GM19395 (cell line): ENCODE measurements at regions not wholly inside any gene's neighbourhood (a gene's known extent, or its start where the extent isn't known, plus 50 kb on each side); places are given as distances from the start of the nearest gene placed in this dataset.
A peak's percentile ranks its signal among the peaks of the same experiment; 100 is the strongest.

ENCODE experiments used
- ATAC-seq: cut with Tn5 transposase; IDR thresholded peaks from one replicate; pipeline ENCODE4 v1.9.1; 2021; ENCODE audit warnings: mild to moderate bottlenecking, moderate library complexity; ENCODE audit not compliant: unreplicated experiment

DNA sequence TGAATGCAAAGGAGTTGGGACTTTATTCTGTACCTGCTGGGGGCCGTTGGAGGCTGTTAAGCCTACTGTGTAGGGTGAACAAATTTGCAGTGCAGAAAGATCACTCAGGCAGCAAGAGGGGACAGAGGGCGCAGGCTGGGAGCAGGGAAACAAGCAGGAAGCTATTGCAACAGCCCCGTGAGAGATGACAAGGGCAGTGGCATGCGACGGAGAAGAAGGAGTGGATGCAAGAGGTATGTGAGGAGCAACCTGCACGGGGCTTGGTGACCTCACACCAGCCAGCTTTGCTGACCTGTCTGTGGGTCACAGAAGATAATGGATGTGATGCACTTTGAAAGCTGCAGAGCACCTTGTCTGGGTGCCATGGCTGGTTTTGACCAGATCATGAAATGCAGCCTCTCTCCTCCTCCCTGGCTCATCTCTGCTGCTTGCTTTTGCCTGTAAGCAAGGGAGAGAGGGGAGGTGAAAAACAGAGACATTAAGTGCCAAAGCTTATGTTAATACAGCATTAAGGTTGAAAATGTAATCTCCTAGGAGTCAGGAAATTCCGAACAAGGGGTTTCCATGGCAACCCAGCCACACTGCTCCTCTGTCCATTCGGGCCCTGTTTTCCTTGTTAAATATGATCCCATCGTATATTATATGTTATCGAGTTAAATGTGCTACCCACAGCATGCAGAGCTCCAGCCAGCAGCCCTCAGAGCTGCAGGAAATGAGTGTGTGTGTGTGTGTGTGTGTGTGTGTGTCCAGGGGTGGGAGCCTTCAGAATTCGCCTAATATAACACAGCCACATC is 314.3 kb upstream of the ZMIZ1 start:
- ATAC-seq, result no peak

DNA sequence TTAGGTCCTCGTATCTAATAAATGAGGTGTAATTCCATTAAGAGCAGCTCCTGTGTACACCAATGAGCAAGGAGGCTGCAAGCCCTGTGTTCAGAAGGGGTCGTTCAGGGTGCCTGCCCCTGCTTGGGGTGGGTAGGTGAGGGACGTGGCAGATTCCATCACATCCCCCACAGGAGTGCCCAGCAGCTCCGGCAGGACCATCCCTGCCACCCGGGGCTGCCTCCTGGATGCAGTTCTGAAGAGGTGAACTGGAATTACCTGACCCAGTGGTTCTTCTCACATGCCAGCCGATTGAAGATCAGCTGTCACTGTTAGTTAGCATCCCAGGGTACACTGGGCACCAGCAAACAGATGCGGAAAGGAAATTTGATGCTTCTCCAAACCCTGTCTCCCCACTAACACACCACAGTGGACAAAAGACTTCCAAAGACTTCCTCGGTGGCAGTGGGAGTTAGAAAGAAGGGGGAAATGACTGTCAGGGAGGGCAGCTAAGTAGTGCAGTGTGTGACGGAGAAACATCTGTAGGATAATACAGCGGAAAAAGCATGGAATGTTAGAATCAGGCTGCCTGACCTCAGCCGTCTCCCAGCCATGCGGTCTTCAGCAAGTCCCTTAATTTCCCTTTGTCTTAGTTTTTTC is 313.6 kb upstream of the ZMIZ1 start:
- no peak for ATAC-seq

DNA sequence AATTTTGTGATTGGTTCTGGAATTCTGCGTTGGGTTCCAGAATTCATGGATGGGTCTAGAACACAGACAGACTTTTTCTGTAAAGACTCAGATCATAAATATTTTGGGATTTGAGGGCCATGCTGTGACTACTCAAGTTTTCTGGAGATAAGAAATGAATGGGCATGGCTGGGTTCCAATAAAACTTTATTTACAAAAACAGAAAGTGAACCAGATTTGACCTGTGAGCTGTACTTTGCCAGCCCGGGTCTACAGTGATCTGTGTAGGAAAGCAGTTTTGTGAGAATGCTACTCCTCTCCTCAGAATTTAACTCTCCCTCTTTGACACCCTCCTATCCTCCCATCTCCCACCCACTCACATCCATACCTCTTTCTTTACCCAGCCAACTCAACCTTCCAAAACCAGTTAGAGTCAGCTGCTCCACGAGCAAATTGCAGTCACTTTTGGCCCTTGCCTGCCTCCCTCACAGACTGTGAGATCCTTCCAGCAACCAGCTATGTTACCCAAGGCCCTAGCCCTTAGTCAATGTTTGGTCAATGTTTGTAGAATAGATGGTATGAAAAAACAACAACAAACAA is 312.8 kb upstream of the ZMIZ1 start:
- no peak for ATAC-seq

DNA sequence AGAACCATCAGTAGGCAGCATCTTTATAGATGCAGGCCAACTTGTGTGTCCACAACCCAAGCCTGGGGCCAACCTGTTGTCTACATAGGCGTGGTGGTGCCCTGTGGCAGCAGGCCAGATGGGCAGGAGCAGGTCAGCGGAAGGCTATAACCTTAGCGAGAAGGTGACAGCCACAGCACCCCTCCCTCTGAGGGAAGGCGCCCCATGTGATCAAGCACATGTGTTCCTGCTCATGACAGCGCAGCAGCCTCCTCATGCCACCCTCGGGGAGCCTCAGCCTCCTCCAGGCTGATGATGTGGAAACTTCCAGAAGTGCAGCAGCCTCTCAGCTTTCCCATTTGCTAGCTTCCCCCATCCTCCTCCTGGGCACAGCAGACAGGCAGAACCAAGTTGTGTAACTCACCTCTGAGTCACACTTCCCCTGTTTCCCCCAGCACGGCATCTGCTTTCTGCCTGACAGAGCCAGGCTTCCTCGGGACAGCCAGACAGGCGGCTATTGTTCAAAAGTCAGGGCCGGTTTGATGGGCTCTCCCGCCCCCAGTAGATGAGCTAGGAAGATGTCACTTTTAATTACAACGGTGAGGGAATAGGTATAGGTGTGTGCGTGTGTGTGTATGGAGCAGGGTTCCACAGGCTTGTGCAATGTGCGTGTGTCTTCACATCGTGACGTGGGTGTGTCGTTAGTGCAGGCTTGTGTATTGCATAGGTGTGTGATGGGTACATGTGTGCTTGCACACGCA is 312.0 kb upstream of the ZMIZ1 start:
- no peak for ATAC-seq

DNA sequence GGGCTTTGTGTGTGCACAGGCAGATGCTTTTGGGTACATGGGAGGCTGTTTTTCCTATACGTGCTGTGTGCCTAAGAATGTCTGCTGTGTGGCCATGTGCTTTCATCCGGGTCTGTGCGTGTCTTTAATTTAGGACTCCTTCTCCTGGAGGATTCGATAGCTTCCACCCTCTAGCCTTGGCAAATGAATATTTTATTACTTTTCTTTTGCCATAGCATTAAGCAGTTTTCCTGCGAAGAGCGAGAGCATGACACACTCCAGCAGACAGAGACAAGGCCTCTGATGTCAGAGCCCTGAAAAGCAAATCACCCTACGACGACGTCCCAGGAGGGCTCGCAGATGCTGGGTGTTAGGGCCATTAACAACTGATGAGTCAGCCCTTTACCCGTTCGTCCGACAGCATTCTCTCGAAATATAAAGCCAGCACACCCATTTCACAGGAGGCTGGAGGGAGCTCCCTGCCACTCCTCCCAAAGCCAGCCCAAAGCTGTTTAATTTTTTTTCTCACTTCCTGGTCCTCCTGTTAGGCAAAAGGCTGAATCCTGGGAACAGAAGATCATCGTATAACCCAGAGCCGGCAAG is 311.3 kb upstream of the ZMIZ1 start:
- no peak for ATAC-seq

DNA sequence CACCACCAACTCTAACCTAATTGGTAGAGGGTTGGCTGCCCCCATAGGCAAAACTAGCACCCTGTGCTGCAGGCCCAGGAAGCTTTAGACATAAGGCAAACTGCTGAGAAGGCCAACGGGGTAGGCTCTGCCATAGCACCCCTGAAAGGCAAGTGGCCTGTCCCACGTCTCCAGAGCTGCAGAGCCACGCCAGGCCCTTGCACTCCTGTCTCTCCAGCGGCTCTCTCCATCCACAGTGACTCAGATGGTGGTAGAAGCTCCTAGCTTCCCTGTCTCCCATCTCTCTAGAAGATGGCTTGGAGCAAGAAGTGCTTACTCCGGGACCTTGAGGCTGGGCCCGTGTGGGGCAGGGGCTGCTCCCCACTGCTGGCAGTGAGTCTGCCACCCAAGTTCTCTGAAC is 310.6 kb upstream of the ZMIZ1 start:
- no peak for ATAC-seq

DNA sequence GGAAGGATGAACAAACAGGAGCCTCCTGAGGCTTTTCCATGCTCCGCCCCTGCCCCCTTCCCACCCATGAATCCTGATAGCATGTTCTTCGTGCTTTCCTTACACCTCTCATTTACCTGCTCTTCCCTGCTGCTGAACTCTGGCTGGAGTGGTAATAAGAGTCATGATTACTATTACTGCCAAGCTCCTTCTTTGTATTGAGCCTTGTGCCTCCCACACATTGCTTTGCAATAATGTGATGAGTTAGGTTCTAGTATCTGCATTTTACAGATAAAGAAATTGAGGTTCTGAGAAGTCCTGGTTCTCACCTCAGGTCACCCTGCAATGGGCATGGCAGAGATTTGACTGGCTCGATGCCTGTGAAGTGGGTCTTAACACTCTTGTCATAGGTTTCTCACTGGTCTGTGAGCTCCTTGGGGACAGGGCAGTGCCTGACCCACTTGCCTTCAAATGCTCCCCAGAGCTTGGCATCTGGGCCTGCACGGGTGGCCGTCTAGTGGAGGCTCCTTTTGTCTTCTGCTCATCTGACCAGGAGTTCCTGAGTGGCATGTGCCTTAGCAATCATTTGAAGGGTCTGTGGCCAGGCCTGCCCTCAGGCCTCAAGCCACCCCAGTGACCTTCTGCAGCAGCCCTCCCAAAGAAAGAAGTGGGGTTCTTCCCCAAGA is 309.2 kb upstream of the ZMIZ1 start:
- no peak for ATAC-seq

DNA sequence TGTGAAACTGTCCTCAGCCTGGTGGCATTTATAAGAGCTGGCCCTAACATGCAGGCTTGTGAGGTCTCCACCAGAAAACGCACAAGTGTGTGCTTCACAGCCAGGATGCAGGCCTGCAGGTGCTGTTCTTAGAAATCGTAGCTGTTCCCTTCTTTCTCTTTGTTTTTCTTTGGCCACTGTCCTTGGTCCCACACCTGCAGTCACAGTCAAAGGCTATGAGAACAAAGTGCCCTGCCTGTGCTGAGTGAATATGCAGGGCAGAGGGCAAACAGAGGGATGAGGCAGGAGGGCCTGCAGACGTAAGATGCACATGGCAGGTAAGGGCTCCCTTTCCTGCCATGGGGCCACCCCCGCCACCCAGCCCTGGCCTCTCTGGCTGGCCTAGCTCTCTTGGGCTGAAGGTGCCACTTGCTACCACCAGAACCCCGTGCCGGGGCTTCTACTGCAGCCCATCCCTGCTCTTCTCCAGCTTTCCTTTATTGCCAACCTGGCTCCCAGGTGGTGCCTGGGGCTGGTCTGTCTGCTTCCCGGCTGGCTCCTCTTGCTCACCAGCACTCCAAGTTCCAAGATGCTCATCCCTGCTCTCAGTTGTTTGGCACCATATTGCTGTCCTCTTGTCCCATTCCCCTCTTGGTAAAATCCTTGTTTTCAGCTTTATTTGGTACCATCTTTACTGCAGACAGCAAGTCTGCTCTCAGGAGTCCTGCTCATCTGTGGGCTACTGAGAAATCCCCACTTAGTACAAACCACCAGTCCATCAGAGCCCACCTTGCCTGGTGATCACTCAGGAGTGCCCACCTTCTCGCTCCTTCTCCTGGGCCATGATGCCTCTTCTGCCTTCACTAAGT is 308.1 kb upstream of the ZMIZ1 start:
- ATAC-seq, result no peak

DNA sequence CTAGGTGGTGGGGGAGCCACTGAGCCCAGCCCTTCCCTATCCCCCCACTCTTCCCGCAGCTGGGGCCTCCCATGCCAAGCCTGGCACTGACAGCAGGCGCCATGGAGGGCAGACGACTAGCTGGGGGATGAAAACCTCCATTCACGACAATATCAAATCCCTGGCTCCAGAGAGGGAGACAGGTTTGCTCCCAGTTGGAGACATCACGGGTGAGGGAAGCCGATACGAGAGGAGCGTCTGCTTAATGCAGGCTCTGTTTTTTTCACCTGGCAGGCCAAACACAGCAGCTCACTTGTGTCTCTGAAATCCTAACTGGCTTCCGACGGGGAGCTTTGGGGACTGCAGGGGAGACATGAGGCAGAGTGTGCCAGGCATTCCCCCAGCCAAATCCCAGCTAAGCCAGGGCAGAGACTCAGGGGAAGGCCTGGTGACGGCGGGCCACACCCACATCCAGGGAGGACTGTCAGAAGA is 307.4 kb upstream of the ZMIZ1 start:
- ATAC-seq, result no peak

DNA sequence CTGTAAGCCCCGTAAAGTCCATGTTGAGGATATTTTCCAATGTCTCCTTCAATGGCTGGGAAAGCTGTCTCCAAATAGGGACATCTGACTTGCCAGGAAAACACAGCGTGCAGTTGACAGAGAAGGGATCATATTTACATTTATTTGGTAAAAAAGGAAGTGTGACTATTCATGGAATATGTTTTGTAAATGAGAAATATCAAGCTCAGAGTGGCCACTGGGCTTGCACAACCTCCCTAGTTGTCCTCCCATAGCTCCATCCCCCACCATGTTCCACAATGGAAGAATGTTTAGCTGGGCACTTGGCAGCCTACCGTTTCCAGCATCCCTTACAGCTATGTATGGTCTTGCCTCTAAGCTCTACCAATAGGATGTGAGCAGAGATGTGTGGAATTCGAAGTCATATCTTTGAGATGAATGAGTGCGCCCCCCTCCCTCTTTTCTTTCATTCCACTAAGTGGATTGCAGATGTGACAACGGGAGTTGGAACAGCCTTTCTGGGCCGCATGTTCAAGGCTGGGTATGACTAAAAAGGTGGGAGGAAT is 306.6 kb upstream of the ZMIZ1 start:
- no peak for ATAC-seq

DNA sequence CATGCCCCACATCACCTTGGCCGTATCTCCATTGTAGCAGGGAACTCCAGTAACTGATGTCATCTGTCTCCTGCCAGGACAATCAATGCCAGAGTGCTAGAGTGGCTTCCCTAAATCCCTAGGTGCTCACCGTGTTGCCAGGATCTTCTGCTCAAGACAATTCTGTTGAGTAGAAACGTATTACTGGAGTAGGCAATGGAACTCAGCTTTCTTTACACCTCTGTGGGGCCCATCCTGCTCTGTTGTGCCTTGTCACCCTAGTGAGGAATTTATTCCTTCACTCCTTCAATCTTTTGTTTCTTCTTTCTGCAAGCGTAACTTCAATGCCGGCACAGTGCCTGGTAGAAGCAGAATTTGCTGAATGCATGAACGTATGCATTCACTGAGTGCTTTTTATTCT is 305.5 kb upstream of the ZMIZ1 start:
- no peak for ATAC-seq

DNA sequence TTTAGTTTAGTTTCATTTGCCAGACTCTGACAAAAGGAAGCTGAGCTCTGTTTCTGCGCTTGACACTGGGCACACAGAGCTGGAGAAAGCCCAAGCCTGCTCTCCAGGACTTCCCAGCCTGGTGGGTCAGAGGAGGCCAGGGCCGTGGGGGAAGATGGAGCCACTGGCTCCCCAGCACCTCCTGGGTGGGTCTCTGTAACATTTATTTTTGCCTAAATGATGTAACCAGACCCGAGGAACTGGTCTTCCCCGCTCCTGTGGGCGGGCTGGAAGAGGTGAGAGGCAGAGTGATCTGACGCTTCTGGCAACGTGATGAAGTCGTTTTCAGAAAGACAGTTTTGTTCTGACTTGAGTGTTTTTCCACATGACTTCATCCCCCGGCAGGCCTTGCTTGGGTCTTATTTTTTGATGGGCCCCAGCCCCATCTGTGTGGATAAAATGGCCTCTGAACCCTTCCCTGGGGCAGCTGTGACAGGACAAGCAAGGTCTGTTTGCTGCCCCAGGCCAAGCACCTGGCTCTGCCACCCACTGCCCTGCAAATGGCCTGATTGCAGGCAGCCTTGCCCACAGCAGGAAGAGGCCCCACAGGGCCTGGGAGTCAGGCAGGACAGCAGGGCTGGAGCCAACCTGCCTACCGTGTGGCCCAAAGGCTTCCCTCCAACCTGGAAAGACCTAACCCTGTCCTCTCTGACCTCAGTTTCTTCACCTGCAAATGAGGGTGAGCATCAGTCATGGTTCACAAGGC is 304.9 kb upstream of the ZMIZ1 start:
- peak; percentile 54 for ATAC-seq

DNA sequence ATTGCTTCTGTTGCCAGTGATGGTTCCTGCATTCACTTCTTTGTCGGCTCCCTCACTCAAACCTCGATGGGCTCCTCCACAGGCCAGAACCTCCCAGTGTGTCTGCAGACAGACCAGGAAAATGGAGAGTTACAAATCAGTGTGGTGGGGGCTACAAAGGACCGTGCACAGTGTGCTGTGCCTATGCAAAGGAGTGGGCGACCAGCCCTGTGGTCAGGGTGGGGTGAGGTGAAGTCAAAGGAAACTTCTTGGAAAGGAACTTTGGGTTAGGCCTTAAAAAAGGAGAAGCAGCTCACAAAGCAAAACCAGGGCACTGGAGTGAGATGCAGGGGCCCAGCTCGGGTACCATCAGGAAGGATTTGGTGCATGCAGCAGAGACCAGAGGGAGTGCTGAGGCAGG is 304.3 kb upstream of the ZMIZ1 start:
- no peak for ATAC-seq

DNA sequence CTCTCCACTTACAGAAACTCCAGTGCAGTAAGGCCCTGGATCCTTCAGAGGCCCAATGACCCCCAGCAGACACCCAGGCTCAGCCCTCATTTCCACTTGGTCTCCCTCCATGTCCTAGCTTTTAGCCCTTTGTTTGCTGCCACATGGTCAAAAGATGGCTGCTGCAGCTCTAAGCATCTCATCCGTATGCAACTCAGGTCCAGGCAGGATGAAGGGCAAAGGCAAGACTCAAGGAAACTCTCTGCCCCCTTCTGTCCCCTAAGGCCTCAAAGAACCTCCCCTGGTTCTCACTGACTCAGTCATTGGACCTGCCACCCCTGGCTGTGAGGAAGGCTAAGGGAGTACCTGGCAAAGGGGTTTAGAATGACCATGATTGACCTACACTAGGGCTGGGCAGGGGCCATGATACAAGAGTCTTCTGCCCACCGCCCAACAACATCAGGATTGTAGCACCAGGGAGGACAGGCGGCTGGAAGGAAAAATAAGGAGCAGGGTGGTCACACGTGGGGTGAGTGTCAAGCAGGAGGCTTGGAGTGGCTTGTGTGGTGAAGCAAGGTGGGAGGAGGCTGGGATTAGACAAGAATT is 303.8 kb upstream of the ZMIZ1 start:
- no peak for ATAC-seq

DNA sequence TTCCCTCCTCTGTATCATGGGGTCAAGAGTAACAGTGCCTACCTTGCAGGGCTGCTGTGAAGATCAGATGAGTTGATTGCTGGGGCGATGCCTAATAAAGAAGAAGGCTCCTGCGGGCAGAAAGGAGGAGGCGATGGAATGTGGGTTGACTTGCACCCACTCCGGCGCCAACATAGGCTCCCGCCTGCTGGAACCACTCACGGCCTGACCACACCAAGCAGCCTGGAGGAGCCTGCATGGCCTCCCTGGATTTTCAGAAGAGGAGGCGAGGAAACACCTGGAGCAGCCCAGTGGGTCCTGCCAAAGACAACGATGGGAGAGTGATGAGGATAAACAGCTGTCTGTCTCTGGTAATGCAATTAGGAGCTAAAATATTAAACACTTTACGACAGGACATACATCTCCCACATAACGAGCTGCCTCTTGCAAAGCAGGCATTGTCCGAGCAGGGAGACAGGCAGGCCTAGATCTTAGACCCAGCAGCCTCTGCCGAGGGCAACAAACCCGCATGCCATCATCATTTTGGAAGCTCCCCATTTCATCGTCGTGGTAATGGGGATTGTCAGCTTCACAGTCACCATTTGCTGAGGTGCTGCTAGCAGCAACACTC is 302.9 kb upstream of the ZMIZ1 start:
- no peak for ATAC-seq

DNA sequence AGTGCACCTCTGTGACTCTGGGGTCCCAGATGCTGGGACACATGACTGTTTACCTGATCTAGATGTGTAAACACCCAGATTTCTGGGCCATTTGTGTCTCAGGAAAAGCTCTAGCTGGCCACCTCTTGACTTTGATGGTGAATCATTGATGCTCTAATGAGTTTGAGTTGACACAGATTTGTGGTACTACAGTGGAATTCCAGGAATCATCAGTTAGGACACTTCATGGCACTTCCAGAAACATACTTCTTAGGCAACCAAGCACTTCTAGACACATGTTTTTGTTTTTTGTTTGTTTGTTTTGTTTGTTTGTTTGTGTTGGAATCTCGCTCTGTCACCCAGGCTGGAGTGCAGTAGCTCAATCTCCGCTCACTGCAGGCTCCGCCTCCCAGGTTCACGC is 302.2 kb upstream of the ZMIZ1 start:
- no peak for ATAC-seq

DNA sequence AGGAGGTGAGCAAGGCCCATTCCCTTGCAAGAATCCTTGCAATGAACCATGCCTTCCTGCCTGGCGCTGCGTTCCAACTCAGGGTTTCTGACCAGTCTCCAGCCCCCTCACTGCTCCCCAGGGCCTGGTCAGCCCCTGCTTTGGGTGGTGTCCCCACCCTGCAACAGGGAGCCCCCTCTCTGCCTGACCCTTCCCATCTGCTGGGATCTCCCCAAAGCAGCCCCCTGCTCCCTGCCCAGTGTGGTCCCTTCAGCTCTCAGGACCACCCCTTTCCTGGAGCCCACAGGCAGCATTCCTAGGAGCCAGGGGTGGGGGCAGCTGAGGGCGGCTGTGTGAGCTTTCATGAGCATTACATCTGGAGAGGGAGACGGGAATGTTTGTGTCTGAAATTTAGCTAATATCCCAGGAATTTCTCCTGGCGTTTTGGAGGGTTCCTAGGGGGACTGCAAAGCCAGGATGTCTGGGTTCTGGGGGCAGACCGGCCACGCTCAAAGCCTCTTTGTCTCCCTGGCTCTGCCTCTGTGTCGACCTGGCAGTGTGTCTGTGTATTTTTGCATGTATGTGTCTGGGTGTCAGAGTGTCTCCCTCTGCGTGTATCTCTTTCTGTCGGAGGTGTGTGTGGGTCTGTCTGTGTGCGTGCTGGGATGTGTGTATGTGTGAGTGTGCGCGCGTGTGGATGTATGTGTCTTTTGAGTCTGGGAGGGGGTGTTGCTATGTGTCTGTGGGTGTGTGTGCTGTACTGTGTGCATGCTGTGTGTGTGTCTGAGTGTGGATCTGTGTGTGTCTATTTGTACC is 300.5 kb upstream of the ZMIZ1 start:
- no peak for ATAC-seq
